Stomach (tissue), 8 donors: ENCODE measurements at regions not wholly inside any gene's neighbourhood (a gene's known extent, or its start where the extent isn't known, plus 50 kb on each side); places are given as distances from the start of the nearest gene placed in this dataset.

Experiments
- DNase-seq, 2 donors: peaks; one replicate each; pipeline versions ENCODE4 v3.0.0 to v3.0.0-alpha.2; 2013 to 2019
- H3K27ac ChIP-seq, 5 donors: fragments of 200-600 bp in 4 of 5; sonication (generic) in 4 of 5; one replicate each; pipeline ENCODE4 v1.5.1; 2013 to 2019; ENCODE audit warnings: mild to moderate bottlenecking in 1 of 5, moderate library complexity in 1 of 5
- H3K27me3 ChIP-seq, 3 donors: fragments of 200-600 bp; sonication (generic); one replicate each; pipeline ENCODE4 v1.5.1; 2017 to 2019; ENCODE audit warnings: mixed run types in 1 of 3
- H3K36me3 ChIP-seq, 4 donors: fragments of 200-600 bp; sonication (generic); 1 replicate in 3 of 4; 2 replicates in 1 of 4; pipeline ENCODE4 v1.5.1; 2016 to 2019
- H3K4me1 ChIP-seq, 4 donors: fragments of 200-600 bp; sonication (generic); one replicate each; pipeline ENCODE4 v1.5.1; 2016 to 2019
- H3K4me3 ChIP-seq, 4 donors: fragments of 200-600 bp; sonication (generic) in 3 of 4; one replicate each; pipeline ENCODE4 v1.5.1; 2016 to 2019; ENCODE audit warnings: mild to moderate bottlenecking in 1 of 4
- H3K9me3 ChIP-seq, 4 donors: fragments of 200-600 bp; sonication (generic); one replicate each; pipeline ENCODE4 v1.5.1; 2016 to 2019
- EP300 ChIP-seq: sonication (generic); formaldehyde crosslinking; IDR thresholded peaks from one replicate; pipeline ENCODE4 v1.6.1; 2017; ENCODE audit warnings: antibody characterized with exemption
- POLR2A ChIP-seq, 4 donors: fragments of 450-650 bp; IDR thresholded peaks; one replicate each; pipeline ENCODE4 v1.6.1; 2016; ENCODE audit warnings: antibody characterized with exemption in 4 of 4, control low read depth in 2 of 4, mild to moderate bottlenecking in 1 of 4, moderate library complexity in 1 of 4
- POLR2AphosphoS5 ChIP-seq, 3 donors: sonication (generic); formaldehyde crosslinking; IDR thresholded peaks; one replicate each; pipeline ENCODE4 v1.6.1; 2016; ENCODE audit warnings: antibody characterized with exemption in 3 of 3
- WGBS, 5 donors: extraction: QIAGEN DNeasy Blood & Tissue Kit in 3 of 5; methylation state at CpG; one replicate each; pipeline versions ENCODE4 v1.1.5 to v1.1.7; 2013 to 2018; 5-methylcytosine and 5-hydroxymethylcytosine counted together
- intact Hi-C: fragments of 100-400 bp; cut with DNase I; formaldehyde crosslinking; loops from one replicate; pipeline ENCODE4 v1.15.1; 2023; ENCODE audit warnings: low total_unique reads
- TF ChIP-seq, protein P1 (sequence below), 7 experiments: fragments of 450-650 bp in 4 of 7; fragments of 200-600 bp in 3 of 7; sonication (generic) in 3 of 7; IDR thresholded peaks; one replicate each; pipeline ENCODE4 v1.5.1; 2016 to 2019; ENCODE audit warnings: antibody characterized with exemption in 7 of 7, control low read depth in 2 of 7, mild to moderate bottlenecking in 1 of 7
- donor health status: healthy with polysubstance abuse.
- donor health status: Bipolar disorder and iron deficiency.
- donor health status: healthy.

DNA sequence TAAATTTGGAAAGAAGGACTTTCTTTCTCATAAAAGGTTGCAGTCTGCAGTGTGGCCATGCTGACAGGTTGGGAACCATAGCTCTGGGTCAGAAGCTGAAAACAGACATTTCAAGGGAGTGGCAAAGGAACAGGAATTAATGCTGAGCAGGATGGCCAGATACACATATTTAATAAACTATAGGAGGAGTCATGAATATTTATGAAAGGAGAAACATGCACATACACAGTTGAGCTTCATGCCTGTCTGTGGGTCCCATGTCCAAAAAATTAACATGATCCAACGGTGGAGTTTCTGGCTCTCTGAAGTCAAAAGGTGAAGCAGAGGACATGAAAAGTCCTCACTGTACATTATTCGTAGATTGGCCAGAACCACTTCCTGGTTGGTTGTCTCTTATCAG is 2556.0 kb downstream of the PCDH9 start:
- no peaks in the 10 kb centered on the region for H3K36me3 ChIP-seq
- H3K27ac ChIP-seq = no peak overlapping the region
- 69 to 77% (median 70%) methylated on average over 2 of the region's 2 CpGs for WGBS, 5 donors
- no peak overlapping the region for H3K4me3 ChIP-seq
- no peaks in the 10 kb centered on the region for H3K27me3 ChIP-seq
- H3K4me1 ChIP-seq = no peaks in the 10 kb centered on the region
- DNase-seq = no peak
- H3K9me3 ChIP-seq = no peaks in the 10 kb centered on the region
- no peak for TF ChIP-seq EP300
- no peak for TF ChIP-seq POLR2A (IDR thresholded peaks at IDR 0.05)
- TF ChIP-seq, protein P1, sequence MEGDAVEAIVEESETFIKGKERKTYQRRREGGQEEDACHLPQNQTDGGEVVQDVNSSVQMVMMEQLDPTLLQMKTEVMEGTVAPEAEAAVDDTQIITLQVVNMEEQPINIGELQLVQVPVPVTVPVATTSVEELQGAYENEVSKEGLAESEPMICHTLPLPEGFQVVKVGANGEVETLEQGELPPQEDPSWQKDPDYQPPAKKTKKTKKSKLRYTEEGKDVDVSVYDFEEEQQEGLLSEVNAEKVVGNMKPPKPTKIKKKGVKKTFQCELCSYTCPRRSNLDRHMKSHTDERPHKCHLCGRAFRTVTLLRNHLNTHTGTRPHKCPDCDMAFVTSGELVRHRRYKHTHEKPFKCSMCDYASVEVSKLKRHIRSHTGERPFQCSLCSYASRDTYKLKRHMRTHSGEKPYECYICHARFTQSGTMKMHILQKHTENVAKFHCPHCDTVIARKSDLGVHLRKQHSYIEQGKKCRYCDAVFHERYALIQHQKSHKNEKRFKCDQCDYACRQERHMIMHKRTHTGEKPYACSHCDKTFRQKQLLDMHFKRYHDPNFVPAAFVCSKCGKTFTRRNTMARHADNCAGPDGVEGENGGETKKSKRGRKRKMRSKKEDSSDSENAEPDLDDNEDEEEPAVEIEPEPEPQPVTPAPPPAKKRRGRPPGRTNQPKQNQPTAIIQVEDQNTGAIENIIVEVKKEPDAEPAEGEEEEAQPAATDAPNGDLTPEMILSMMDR (IDR thresholded peaks at IDR 0.05) = no peak
- no peak for TF ChIP-seq POLR2AphosphoS5 (IDR thresholded peaks at IDR 0.05)
- intact Hi-C loops = no loop called here

DNA sequence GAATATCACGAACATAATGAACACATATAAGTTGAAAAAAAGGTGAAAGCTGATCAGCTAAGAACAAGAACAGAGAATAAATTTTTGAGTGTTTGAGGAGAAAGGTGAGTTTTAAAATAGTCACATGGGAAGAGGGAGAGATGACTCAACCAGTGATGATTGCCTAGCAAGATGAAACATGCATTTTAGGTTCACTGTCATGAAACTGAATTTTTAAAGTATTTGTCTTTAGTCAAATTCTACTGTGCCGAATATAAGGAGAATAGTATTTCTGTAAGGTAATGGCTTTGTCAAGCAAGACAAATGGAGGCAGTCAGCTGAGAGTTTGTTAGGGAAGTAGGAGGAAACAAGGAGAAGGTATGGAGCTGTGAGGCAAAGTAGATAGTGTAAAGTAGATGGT is 2557.4 kb downstream of the PCDH9 start:
- Histone ChIP-seq H3K27me3 (no peaks in the 10 kb centered on the region), H3K4me3 (no peak overlapping the region), H3K27ac (no peak overlapping the region), H3K36me3 (no peaks in the 10 kb centered on the region), H3K9me3 (no peaks in the 10 kb centered on the region), H3K4me1 (no peaks in the 10 kb centered on the region)
- no peak for TF ChIP-seq POLR2AphosphoS5 (IDR thresholded peaks at IDR 0.05)
- TF ChIP-seq, protein P1 (IDR thresholded peaks at IDR 0.05) = no peak
- no peak for TF ChIP-seq EP300
- no peak for TF ChIP-seq POLR2A (IDR thresholded peaks at IDR 0.05)
- 83 to 89% (median 86%) methylated on average over 2 of the region's 2 CpGs for WGBS, 5 donors
- intact Hi-C loops = no loop called here
- DNase-seq = no peak

DNA sequence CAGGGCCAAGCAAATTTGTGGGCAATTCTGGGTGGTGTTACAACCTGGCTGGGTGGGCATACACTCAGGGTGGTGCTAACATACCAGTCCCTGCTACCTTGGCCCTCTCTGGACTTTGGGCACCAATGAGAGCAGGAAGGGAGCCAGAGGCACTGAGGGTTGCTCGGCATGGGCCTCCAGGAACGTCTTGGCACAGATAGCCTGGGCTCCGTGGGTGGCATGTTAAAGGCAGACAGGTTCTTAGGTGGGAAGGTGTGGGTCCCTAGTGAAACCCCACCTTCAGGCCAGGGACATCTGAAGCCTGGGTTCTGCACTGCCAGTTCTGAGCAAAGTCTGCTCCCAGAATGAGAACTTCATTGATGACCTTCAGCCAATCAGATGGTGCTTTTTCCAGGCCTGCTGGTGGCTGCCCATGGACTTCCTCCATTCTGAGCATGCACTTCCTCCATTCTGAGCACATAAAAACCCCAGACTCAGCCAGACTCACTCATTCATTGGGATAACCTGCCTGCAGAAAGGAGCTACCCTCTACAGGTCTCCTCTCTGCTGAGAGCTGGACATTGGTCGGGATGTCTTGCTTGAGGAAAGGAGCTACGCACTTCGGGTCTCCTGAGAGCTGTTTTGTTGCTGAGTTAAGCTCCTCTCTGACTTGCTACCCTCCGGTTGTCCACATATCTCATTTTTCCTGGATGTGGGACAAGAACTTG is 2567.1 kb downstream of the PCDH9 start:
- H3K4me3 ChIP-seq = no peak overlapping the region
- 82 to 93% (median 87%) methylated on average over 6 to 7 of the region's 7 CpGs for WGBS, 5 donors
- TF ChIP-seq POLR2A (IDR thresholded peaks at IDR 0.05) = no peak
- TF ChIP-seq POLR2AphosphoS5 (IDR thresholded peaks at IDR 0.05) = no peak
- no peak for TF ChIP-seq EP300
- TF ChIP-seq, protein P1 (IDR thresholded peaks at IDR 0.05) = no peak
- H3K27ac ChIP-seq = no peak overlapping the region
- H3K36me3 ChIP-seq = no peaks in the 10 kb centered on the region
- no peaks in the 10 kb centered on the region for H3K4me1 ChIP-seq
- no peak for DNase-seq
- intact Hi-C loops = no loop called here
- peaks cover 0 to 18% (median 15%) of the 10 kb centered on the region in 4 donors for H3K9me3 ChIP-seq
- no peaks in the 10 kb centered on the region for H3K27me3 ChIP-seq

DNA sequence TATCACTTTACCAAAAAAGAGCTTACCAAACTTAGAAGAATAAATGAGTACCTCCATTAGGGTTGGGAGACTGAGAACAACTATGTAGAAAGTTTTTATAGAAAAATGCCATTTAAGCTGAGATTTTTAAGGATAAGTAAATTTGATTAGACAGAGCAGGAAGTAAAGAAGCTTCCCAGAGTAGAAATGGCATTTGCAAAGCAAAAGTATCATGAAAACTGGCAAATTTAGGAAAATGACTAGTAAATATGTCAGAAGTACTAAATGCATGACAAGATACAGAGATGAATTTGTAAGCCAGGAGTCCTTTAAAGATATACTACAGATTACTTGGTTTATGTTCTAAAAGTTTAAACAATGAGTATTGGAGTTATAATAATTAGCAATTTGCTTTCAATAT is 2581.8 kb downstream of the PCDH9 start:
- H3K27me3 ChIP-seq = no peaks in the 10 kb centered on the region
- H3K4me3 ChIP-seq = no peak overlapping the region
- DNase-seq = no peak
- H3K36me3 ChIP-seq = no peaks in the 10 kb centered on the region
- no peaks in the 10 kb centered on the region for H3K4me1 ChIP-seq
- H3K27ac ChIP-seq = no peak overlapping the region
- TF ChIP-seq POLR2A (IDR thresholded peaks at IDR 0.05) (no peak), EP300 (no peak)
- TF ChIP-seq, protein P1 (IDR thresholded peaks at IDR 0.05) = no peak
- H3K9me3 ChIP-seq = no peaks in the 10 kb centered on the region
- intact Hi-C loops = no loop called here
